Mucosa of gallbladder (tissue), 1 donor: ENCODE measurements at regions not wholly inside any gene's neighbourhood (a gene's known extent, or its start where the extent isn't known, plus 50 kb on each side); places are given as distances from the start of the nearest gene placed in this dataset.

Experiments used
- DNase-seq: peaks from one replicate; pipeline ENCODE4 v3.0.0-alpha.2; 2020; ENCODE audit warnings: low spot score
- donor health status: DM: no; HTN: no; CAD: no.

DNA sequence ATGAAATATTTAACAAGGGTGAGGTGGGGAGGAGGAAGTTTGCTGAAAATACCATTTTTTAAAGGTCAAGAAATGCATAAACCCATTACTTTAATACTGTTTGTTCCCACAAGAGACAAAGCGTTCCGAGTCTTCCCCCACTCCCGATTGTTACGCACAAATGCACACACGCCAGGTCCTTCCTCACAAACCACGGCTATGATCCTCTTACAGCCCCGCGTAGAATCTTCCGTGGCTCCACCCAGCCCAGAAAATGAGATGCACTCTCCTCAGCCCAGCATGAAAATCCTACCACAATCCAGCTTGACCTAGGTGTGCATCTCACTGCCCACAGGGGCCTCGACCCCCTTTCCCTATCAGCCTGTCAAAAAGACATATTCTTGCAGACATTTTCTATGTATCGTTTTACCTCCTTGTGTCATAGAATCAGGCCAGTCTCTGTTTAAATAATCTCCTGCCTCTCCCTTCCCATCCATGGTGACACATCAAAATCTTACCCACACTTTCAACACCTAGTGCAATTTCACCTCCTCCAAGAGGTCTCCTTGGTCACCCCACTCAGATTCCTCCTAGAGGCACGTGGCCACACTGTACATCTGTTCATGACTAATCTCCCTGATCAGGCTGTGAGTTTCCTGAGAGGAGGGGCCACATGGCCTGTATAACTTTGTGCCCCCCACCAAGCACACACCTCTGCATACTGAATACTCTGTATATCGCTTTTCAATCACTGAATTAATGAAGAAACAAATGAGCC, 491.0 kb upstream of the KLHL29 start:
- DNase-seq: no peak

DNA sequence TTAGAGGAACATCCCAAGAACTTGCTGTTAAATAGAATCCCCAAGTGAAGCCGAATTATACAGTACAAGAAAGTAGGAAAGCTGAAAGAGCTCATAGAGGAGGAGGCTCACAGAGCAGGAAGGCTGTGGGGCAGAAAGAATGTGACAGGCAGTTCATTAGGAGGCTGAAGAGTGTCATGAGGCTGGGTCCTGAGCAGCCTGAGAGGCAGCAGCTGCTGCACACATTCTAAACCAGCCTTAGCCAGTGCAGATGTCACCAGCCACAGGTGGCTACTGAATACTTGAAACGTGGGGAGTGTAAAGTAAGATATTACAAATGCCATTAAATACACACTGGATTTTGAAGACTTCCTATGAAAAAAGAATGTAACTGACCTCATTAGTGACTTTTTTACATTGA, 490.2 kb upstream of the KLHL29 start:
- DNase-seq: no peak

DNA sequence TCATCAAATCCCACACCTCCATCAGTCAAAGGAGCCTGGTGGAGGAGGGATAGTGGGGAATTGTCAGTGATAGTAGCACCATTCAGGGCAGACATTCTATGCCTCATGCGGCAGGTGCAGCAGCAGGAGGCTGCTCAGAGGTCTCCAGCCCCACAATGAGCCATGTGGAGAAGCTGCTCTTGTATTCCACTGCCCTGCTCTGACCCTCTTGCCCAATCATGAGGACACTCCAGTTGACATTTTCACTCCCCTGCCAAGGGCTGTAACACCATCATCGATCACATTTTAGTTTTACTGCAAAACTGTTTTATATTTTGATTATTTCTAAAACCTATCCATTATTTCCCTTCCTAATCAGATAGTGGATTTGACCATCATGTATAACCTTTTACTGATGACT, 487.6 kb upstream of the KLHL29 start:
- no peak for DNase-seq

DNA sequence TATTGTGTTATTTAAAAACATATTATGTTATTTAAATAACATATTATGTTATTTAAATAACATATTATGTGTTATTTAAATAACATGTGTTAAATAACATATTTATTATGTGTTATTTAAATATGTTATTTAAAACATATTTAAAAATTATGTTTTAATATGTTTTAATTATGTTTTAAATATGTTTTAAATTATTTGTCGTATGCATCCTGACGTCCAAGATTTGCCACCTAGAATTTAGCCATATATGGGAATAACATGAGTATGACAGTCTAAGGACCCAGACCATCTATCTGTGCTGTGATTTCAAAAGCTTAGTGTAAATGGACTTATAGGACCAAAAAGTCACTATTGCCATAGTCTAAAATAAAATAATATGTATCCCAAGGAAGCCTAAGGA, 484.3 kb upstream of the KLHL29 start:
- no peak for DNase-seq

DNA sequence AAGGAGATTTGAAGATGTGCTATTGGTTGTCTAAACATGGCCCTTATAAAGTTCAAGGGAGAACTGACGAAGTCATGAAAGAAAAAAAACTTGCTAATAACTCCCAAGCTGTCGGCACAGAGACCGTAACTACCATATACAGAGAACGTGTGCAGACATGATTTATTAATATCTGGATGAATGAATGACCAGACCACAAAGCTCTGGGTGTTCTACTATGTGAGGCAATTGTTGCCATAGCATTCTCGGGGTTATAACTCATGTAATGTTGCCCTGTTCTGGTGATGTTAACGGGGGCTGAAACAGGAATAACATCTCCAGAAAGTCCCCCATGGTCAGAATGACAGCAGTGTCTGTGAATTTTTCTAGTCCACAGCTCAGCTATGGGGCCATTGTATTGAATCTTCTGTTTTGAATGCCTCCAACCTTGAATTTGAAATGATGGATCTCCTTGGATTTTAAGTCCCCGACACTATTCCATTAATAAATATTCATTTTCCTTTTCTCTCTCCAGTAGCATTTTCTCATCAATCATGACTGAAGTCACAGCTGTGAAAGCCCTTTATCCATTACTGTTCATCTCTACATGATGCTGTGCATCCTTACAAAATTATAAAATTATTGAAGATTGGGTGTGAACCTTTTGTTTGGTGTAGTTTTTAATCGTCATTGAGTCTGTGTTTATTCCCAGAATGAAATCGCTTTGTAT, 483.4 kb upstream of the KLHL29 start:
- no peak for DNase-seq

DNA sequence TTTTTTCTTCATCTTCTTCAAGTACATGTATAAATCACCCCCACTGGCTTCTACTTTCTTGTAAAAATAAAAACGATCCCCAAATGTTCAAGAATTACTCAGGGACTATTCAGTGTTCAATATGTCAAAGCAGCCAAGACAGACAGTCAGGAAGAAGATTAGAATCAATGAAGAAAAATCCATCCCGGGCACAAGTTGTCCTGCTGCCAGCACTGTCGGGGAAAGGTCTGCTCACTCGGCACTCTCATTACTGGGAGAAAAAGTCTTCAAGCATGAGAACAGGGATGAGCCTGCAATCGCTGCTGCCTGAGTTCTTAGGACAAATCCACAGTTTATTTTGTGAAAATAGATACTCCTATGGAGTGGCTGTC, 482.8 kb upstream of the KLHL29 start:
- peak; percentile 38 for DNase-seq

DNA sequence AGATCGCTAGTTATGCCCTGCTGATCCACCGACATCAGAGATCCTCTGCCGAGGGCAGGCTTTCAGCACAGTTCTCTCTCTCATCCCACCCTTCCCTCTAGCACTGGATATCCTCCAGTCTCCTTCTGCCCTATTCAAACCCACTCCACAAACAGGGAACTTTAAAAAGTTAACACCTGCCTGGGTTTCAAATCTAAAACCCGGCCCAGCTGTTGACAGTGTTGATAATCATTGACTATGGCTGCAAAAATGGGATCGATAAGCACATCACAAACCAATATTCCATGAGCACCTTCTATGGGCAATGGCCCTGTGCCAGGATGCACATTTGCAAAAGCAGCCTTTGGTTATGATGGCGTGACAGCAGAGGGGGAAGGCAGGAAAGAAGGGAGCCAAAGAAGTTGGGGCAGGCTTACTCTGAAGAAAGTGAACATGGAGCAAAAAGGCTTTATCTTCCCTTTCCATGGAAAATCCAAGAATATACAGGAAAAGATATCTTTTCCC, 482.3 kb upstream of the KLHL29 start:
- peak; percentile 82 for DNase-seq

DNA sequence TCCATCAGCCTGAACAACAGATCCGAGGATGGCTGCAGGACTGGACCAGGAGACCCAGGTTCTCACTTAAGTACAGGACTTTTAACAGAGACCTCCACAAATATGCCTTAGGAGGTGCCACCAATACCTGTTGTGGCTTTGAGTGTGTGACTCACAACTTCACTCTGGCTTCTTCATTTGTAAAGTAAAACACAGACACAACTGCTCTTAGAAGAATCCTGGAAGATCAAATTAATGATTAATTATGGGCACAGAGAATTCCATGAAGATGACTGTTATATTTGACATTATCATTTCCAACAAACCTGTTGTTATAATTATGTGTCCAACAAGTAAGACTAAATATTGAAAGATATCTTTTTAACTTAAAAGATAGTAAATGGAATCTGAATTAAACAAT, 481.4 kb upstream of the KLHL29 start:
- DNase-seq: no peak

DNA sequence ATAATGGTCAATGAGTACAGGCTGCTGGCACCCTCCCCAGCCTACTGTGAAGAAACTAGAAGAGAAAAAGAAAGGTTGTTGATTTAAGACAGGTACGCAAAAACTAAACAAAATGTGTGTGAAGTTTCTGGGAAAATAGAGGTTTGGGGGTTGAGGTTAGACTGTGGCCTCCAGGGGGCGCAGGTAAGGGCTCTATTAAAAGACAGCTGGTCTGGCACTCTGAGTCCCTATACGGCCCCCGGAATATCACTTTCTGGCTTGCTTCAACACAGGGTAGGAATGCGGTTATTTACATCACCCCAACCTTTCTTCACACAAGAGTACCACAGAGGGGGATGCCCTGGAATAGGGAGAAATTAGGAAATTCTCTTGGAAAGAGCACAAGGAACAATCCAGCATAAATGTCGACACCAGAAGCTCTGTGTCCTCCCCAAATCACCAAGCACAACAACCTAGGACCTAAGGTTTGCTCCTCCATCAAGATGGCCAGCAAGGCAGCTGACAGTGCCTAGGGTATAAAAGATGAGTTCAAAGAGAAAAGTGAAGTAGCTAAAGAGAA, 480.8 kb upstream of the KLHL29 start:
- no peak for DNase-seq

DNA sequence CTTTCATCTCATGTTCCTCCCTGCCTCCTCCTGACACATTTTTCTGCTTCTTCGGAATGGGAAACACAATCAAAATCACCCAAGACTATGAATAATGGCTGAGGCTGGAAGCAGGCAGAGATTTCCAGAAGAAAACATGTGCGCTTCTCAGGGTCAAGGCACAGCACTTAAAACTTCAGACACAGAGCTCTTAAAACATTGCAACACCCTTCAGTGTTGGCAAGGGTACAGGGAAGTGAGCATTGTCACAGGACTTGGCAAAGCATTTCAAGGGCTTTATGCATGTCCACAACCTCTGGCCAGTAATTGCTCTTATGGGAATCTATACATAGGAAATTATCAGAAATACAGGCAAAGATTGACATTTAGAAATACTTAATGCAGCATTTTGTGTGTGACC, 477.6 kb upstream of the KLHL29 start:
- peak; percentile 84 for DNase-seq

DNA sequence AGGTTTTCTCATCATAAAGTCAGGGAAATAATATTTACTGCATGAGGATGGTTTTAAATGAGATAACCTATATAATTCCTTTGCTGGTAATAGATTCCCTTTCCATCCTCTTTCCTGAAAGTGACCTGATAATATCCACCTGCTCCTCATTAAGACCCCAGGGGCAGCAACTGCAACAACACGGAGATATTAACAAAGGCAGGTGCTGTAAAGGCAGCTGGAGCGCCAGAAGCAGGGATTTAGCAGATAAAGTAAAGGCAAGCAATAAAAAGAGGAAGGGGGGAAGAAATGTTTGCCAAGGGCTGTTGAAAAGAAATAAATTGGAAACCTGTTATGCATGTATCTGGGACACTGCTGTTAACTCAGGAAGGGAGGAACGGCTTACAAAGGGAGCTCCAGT, 472.6 kb upstream of the KLHL29 start:
- DNase-seq: no peak

DNA sequence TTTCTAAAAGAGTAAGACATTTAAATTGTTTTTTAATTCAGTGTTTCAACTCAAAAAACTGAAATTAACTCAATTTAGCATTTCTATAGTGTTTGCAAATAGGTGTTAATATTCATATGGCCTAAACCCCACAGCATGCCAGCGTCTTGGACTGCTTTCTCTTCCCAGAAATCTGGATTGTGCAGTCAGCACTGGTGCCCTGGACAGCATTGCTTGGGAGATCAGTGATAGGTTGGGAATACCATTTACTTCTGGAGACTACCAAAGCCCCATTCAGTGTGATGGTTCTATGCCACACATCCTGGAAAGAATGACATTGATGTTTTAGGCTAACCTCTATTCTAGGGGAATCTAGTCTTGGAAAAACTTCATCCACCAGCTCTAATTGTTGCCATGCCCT, 455.0 kb upstream of the KLHL29 start:
- no peak for DNase-seq

DNA sequence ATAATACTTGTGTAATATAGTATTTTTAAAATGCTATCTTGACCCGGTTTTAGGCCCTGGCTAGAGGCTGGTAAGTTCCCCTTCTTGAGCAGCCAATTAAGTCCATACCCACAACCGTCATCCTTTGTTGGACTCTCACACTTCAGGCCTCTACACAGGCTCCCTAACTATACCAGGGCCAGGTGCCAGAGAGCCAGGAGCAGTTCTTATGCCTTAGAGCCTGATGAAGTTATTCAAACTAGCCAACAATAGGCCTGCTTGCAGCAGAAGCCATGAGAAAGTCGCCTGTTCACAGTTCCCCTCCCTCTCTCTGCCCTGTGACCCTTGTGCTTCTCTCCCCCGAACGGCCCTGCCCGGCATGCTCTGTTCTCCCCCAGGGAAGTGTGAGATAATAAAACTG, 454.2 kb upstream of the KLHL29 start:
- DNase-seq: no peak

DNA sequence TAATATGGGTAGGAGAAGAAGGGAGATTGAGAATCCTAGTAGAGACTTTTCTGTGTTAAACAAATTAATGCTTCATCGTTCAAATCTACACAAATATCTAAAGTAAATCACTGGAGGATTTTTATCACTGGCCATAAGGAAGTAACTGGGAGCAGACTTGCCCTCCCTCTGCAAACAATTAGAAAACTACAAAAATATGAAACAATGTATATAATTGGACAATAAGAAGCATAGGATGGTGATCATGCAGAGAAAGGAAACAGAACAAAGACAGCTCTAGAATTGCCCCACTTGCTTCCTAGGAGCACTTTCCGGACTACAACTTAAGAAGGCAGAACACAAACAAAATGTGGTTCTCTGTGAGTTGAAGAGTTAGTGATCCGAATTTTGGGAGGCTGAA, 452.7 kb upstream of the KLHL29 start:
- no peak for DNase-seq

DNA sequence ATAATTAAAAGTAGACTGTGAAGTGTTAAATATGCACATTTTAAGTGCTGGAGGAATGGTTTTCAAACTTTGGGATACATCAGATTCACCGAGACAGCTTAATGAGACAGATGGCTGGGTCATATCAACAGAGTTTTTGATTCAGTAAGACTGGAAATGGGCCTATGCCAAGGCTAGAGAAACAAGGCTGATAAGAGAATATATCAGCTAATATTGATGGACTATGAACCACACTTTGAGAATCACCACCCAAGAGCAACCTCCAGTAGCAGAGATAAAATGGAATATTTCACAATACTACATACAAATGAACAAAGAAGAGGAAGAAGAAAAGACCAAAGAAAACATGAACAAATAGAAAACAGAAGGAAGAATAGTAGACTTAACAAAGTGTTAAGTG, 450.2 kb upstream of the KLHL29 start:
- DNase-seq: no peak

DNA sequence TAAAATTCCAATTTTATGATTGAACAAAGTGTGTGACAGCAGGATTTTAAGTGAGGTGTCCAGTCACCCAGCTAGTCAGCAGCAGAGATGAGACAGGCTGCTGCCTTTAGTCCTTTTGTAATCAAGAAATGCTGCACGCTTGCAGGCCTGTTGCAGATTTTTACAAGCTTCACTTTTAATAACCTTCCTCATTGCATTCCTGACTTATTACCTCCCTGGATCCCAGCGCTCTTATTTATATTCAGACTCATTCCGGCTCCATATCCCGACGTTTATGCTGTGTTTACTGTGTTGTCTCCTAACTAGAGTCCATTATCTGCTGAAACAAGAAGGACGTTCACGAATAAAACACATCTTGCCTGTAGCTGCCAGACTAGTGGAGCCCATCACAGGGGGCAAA, 442.5 kb upstream of the KLHL29 start:
- DNase-seq: no peak

DNA sequence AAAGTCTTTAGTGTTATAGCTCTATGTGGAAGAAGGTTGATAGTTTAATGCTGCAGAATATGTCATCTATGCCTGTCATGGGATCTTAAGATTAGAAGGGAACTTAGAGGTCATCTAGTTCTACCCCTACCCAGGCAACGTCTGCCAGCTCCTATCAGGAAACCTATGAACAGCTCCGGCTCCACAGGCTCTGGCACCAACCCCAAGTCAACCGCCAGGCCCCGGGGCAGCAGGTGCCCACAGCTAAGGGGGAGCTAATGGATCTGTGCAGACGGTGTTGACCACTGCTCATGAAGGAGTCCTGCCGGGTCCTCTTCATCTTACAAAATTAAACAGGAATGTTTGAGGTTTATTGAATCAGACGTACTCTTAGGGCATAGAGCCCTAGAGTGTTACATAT, 440.8 kb upstream of the KLHL29 start:
- DNase-seq: no peak

DNA sequence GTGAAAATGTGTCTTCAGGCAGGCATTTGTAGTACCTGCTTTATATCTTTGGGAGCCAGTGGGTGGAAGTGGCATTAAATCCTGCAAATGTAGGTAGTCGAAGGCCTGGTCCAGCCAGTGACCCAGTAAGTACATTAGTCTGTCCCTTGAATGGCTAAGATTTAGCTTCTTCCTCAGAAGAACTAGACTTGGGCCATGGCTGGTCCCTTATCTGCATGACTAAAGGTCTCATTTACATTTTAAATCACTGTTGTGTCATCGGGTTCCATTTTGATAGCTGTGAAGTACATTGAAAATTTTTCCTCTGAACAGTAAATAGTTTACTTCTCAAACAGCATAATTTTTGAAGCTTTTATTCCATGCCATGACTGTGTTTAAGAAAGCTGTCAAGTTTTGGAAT, 438.4 kb upstream of the KLHL29 start:
- DNase-seq: no peak

DNA sequence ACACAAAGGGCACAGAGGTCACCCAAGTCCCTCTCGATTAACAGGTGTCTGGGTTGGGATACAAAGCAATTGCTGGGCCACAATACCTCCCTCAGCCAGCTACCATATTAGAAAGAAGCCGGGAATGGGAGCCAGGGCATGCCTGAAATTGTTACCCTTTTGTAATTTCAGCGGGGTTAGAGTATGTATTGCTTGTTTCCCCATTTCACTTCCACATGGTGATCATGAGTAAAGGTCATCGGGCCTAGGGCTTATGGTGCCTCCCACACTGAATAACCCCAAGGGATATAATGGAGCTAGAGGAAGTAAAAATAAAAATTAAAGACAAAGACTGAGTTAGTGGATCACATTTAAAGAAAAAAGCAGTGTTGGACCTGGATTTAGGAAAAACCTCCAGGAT, 437.2 kb upstream of the KLHL29 start:
- no peak for DNase-seq

DNA sequence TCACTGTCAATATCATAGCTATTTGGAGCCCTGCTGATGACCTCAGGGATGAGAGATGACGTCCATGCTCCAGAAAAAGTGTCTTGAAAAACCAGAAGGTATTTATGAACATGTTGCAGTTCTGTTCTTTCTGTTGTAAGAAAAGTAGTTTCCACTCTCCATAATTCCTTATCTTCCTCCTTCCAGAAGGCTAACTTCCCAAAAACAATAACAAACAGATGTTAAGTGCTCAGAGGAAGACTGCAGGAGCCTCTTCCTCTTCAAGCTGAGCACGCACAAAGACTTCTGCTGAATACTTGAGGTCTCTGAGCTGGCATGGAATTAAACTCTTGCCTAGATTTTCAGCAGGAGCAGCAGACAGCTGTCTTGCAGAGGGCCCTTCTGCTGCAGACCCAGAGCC, 434.5 kb upstream of the KLHL29 start:
- no peak for DNase-seq

DNA sequence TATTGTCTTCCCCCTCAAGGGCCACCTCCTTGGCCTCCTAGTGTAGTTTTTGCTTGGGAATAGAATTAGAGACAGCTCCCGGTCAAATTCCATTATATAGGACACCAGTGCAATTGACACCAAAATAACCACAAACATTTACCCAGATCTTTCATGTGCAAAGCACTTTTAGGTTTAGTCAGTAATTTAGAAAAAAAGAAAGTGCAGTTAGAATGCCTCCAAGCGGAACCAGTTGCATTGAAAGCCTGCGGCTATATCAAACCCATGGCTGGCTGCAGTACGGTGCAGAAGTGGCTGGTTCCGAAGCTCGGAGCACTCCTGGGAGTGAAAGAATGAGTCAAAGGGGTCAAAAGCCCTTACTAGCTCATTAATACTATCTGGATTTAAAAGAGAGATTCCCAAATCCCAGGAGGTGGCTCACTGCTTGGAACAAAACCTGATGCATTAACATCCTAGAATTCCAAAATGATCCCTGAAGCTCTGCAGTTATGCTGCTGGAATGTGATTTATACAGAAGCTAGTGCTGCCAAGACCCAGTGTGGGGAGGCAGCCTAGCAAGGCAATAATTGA, 432.2 kb upstream of the KLHL29 start:
- DNase-seq: no peak

DNA sequence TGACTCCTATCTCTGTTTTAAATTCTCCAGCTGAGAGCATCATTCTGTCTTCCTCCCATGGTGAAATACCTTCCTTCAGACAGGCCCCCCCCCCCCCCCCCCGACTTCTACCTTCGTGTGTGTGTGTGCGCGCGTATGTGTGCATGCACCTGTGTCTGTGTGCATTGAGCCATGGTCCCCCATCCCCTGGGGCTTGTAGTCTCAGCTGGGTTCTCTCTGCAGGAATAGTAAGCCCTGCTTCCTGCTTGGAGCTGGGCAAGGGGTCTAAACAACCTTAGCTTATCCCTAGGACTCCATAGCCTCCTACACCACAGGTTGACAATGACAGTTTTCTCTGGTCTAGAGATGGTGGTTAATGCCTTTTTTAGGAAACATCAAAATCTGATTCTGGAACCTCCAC, 427.5 kb upstream of the KLHL29 start:
- DNase-seq: no peak

DNA sequence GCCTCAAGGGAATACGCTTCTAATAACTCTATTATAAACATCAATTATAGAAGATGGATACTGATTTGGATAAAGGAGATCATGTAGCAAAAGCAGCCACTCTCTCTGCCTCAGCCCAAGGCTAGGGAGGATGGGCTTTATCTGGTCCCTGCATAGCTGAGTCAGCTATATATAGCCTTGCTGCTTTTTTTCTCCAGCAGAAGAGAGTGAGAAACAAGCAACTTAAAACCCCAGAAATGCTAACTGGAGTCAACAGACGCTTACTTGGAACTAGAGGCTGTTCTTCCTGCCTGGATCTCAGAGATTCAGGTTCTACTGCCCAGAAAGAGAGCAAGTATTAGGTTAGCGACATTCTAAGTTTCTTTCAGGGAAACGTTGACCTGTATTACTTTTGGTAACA, 426.7 kb upstream of the KLHL29 start:
- DNase-seq: no peak
